ENCODE measurements at regions not wholly inside any gene's neighbourhood (a gene's known extent, or its start where the extent isn't known, plus 50 kb on each side); places are given as distances from the start of the nearest gene placed in this dataset.

GRCh38 chr2:16462958-16463357 lies 202.7 kb downstream of the CYRIA start:
- no peak for TF ChIP-seq CTCF (IDR thresholded peaks at IDR 0.05)
- TF ChIP-seq POLR2A (IDR thresholded peaks at IDR 0.05), result no peak

Data from thyroid gland (tissue), 4 donors.